CD4-positive, alpha-beta T cell treated with Interferon gamma for 1 hour (primary cell): ENCODE measurements at regions not wholly inside any gene's neighbourhood (a gene's known extent, or its start where the extent isn't known, plus 50 kb on each side); places are given as distances from the start of the nearest gene placed in this dataset.
"Not testable (repeated sequence)": the region's sequence is repeated elsewhere in the genome, so short reads cannot be mapped to it uniquely, and the experiment has no call there.

Experiments used
- DNase-seq: peaks from one replicate; pipeline ENCODE4 v3.0.0-alpha.2; 2020

DNA sequence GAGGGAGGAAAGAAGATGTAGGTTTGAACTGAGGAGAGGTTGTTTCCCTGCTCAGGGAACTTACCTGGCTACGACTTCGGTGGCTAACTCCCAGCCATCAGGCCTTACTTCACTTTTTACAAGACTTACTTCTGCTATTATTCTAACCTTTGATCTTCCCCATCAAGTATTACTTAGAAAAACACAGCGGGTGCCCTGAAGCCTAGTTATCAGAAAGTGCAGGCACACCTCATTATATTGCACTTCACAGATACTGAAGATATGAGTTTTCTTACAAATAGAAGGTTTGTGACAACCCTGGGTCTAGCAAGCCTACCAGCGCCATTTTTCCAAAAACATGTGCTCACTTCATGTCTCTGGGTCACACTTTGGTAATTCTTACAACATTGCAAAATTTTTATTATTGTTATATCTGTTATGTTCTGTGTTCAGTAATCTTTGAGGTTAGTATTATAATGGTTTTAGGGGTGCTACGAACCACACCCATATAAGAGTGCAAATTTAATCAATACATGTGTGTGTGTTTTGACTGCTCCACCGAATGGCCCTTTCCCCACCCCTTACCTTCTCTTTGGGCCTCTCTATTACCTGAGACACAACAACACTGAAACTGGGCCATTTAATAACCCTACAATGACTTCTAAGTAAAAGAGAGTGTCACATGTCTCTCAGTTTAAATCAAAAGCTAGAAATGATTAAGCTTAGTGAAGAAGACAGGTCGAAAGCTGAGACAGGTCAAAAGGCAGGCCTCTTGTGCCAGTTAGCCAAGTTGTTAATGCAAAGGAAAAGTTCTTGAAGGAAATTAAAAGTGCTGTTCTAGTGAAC, 2102.7 kb upstream of the WWC1 start:
- no peak for DNase-seq

DNA sequence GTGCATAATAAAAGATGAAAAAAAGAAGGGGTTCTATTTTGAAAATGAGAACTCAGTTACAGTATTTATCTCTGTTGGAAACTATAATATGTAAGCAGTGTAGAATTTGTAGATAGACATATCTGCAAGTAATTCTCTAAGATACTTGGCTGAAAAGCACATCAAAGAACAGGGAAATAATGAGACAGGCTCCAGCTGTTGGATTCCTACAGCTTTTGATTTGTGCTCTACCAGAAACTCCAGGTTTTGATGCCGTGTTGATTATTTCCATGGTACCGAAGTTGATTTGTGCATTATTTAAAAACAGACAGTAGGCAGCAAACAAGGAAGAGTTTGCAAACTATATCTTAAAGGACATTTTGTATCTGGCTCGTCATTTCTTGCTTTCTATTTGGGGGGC, 2098.7 kb upstream of the WWC1 start:
- DNase-seq = no peak

DNA sequence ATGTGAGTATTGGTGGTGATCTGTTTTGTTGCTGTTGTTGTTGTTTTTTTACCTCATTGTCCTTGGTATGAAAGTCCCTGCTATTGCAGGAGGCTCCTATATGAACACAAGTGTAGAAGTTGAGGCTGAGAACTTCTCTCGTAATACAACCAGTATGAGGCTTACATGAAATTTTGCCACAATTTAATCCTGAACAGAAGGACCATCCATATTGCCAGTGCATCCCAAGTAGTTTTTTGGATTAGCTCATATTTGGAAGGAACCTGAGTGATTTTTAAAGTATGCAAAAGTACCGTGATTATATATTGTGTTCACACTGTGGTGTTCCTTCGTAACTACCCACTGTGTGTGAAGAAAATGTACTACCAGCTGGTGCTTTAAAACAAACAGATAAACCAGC, 2095.5 kb upstream of the WWC1 start:
- no peak for DNase-seq

DNA sequence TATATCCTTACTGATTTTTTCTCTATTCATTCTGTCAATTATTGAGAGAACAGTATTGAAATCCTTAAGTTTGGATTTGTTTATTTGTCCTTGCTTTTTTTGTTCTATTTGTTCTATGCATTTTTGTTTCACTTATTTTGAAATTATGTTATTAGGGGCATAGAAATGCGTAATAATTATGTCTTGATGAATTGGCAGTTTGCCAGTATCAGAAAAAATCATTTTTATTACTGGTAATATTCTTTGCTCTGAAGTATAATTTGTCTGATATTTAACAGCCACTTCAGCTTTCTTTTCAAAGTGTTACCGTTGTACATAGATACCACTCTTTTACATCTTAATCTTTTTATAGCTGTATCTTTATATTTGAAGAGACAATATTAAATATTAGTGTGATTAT, 2090.9 kb upstream of the WWC1 start:
- no peak for DNase-seq

DNA sequence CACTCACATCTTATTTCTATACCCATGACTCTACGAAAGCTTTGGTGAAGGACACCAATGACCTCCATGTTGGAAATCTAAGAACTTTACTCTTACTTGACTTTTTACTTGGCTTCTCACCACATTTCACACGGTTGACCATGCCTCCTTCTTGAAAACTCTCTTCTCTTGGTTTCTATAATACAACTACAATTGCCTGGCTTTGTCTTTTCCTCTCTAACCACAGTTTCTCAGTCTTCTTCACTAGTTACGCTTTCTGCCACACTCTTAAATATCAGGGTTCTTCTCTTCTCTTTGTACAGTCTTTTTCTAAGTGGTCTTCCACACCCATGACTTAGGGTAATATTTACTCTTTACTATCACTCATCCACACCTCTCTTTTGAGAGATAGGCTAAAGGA, 2079.8 kb upstream of the WWC1 start:
- no peak for DNase-seq

DNA sequence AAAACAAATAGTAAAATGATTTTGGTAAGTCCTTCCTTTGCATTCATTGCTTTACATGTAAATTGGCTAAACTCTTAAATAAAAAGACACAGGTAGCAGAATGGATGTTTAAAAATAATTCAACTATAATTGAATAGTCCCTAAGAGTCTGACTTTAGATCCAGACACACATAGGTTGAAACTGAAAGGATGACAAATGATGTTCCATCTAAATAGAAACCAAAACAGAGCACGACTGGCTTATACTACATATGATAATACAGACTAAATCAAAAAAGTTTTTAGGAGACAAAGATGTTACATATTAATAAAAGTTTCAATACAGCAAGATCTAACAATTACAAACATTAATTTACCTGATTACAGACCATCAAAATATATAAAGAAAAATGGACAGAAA, 2055.1 kb upstream of the WWC1 start:
- no peak for DNase-seq

DNA sequence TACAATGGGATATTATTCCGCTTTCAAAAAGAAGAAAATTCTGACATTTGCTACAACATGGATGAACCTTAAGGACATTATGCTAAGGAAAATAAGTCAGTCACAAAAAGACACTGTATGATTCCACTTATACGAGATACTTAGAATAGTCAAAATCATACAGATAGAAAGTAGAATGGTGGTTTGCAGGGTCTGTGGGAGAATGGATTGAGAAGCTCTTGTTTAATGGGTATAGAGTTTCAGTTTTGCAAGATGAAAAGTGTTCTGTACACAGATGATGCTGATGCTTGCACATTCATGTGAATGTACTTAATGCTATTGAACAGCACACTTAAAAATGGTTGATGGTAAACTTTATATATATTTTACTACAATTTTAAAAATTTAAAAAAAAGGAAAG, 2050.7 kb upstream of the WWC1 start:
- no peak for DNase-seq

DNA sequence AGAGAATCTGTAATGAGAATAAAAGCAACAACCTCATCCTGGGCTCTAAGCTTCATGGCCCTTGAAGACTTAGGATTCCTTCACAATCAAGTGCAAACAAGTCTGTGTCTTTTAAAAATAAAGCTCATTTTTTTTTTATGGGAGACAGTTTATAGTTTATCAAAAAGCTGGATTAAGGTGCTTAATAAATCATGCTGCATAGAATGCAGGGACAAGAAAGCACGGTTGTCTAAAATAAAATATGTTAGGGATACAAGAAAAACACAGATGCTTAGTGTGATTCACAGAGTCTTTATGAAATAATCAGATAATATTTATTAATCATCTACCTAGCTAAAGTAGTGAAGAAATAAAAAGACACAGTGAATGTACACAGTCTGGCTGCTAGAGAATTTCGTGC, 2045.9 kb upstream of the WWC1 start:
- DNase-seq = no peak

DNA sequence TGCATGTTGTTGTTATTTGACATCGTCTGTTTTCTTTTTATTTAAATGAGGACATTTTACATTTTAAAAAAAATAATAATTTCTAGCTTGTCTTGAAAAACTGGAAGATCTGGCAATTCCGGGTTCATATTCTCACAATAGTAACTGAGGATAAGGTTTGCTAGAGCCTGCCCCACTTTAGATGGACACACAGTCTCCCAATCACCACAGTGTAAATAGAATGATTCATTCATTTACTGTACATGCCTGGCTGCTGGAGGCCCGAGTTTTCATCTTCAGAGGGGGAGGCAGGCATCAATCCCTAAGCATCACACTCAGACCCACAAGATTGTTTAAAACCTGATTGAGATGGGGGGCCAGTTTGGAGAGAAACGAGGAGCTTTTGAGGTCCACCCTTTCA, 2039.7 kb upstream of the WWC1 start:
- DNase-seq = no peak

DNA sequence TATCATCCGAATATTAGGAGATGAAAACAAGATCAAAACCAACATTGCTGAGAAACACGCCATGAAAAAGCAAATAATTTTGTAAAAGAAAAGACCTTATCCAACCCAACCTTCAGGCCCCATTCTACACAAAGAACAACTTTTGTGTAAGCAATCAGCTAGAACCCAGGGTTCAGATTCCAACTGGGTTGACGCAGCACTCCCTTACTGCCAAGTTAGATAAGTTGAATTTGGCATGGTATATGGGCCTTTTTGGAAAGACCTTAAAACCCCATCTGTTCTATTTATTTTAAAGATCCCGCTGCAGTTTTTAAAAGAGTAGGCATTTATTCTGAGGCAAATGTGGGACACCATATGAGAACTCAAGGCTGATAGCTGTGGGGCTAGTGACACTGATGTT, 2033.8 kb upstream of the WWC1 start:
- DNase-seq = no peak

DNA sequence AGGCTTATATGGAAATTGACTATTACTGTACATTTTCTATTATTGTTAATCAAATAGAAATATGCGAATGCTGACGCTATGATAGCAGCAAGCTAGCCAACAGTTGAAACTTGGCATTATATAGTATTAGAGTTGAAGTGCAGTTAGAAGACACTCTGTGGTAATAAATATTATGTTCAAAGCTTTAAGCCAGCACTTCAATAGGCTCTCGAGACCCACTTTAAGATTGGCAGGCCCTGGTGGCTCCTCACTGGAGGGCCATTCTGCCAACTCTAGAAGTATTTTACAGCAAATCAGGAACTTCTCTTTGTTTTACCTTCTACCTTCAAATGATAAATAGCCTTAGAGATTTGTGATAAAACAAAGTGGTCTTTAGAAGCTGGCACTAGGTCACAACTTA, 2029.0 kb upstream of the WWC1 start:
- no peak for DNase-seq

DNA sequence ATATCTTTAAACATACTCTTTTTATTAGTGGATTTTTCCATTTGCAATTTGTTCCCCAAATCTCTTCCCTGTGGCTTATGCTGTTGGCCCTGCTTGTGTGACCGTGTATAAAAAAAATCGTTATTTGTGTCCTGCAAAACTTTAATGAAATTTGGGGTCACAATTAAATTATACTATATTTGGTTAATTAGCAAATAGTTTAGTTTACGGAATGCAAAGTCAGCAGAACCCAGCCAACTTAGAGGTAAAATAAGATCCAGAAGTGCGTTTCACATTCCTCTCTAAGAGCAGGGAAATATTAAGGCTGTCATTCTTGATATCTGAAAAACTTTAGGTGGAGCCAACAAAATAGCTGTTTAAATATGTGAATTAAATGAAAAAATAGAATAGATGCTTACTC, 2023.5 kb upstream of the WWC1 start:
- no peak for DNase-seq

DNA sequence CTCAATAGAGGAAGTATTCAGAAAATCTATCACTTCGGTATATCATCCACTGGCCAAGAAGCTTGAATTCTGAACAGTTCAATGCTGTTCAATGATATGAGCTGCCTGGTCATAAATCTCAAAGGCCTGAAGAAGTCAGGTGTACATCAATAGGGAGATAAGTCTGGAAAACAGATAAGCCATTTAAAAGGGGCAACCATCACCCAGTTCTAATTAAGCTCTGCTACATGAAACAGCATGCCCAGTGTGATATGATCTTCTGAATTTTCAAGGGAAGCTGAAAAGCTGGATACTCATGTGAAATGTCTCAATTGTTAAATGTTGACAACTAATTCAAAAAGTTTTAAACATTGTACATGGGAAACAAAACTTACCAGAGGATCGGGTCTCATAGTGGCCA, 2020.7 kb upstream of the WWC1 start:
- no peak for DNase-seq

DNA sequence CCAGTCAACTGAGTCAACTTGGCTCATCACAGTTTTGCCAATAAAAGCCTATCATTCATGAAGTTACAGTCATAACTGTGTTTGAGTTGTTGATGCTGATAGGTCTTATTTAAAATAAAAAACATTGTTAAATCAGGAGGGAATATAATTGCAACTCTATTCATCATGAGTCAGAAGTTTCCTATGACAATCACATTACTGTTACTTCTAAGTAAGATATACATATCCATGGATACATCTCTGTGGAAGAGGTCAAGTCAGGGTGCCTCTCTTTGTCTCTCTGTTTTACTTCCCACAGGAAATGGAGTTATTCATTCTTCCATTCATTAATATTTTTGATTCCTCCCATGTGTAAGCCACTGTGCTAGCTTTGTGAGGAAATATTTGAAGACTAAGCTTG, 2015.4 kb upstream of the WWC1 start:
- DNase-seq = no peak

DNA sequence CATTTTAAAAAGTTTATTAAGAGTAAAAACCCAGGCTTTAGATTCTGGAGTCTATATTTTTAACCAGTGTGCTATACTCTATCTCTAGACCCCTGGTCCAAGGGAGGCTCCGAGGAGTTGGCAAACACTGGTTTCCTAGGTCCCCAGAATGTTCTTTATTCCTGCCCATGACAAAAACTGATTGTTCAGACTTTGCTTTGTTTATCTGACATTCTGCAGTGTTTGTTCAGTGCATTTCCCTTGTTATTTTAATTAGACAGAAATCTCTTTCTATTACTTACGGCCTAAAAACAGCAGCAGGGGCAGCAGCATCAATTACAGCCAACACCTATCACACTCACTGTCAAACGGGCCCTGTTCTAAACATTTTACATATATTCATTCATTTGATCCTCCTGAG, 2011.6 kb upstream of the WWC1 start:
- DNase-seq = no peak

DNA sequence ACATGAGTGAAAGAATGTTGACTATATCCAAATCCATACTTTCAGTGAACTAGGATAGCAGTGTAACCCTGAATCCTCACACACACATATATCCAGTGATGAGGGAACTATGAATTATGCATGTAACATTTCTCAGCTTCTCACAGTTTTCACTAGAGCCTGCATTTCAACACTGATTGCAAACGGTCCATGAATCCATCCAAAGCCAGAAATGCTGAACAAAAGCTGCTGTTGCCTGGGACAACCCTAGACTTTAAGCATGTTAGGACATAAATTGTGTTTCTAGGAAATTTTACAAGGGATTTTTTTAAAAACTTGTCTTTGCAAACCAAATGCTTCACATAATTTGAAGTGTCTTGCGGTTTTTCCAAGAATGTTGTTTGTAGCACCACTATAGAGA, 2010.0 kb upstream of the WWC1 start:
- no peak for DNase-seq

DNA sequence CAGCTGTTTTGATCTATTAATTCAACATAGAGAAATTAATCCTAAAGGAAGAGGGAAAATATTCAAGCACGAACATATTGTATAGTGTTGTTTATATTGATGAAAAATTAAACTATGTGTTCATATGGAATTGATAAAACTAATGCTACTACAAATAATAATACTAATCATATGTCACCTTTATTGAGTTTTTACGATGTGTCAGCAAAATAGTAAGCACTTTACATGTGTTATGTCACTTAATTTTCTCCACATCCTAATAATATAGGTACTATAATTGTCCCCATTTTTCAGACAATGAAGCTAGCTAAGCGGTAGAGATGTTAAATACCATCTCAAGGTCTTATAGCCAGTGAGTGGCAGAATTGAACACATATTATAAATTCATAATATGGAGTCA, 2008.5 kb upstream of the WWC1 start:
- no peak for DNase-seq

DNA sequence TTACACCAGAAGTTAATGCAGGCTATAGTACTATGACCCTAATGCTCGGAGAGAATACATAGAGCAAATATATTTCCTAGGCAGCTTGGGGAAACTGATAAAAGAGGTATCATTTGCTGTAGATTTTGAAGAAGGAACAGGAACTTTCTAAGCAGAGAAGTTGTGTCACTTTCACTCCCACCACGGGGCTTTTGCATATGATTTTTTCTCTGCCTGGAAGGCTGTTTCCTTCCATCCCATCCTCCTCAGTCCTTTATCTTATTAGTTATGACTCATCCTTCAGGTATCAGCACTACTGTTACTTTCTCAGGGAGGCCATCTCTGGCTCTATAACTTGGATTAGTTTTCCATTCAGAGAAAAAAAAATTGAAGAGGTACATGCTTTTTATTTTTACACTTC, 2006.1 kb upstream of the WWC1 start:
- no peak for DNase-seq

DNA sequence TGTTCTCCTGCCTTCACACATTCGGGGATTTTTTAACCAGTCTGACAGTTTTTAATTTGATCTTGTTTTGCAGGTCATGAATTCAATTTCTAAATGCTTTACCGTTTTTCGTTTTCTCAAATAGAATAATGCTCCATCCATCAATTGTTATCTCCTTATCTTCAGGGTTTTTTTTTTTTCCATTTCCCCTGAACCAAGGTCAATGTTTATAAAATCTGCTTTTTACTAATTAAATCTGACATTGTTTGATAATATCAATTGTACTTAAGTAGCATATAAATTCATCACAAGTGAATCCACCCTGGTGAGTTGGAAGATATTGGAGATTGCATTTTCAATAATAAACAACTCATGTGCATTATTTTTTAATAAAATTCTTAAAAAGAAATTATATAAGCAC, 2004.6 kb upstream of the WWC1 start:
- no peak for DNase-seq

DNA sequence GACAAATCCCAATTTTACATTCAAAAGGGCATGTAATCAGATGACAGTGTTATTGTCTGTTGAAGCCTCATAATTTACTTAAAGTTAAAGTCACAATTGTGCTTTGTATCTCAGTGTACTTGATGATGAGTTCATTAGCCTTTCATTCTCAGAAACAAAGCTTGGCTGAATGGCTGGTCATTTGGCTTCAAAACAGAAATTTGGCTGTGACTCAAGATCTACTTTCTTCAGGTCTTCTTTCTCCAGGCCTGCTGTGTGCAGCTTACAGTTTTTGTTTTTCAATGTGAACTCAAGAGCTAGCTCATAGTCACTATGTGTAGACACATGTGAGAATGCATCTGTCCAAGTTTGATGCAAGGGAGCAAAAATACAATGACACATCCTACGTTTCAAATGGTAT, 2003.6 kb upstream of the WWC1 start:
- DNase-seq = no peak

DNA sequence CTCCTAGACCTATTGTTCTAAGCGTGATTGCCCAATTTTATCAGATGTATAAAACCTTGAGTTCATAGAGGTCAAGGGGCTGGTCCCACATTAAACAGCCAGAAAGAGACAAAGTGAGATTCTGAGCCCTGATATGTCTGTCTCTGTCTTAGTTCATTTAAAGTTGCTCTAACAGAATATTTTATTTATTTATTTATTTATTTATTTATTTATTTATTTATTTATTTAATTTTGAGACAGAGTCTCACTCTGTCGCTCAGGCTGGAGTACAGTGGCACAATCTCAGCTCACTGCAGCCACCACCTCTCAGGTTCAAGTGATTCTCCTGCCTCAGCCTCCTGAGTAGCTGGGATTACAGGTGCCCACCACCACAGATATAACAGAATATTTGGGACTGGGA, 1999.6 kb upstream of the WWC1 start:
- DNase-seq = not testable (repeated sequence)

DNA sequence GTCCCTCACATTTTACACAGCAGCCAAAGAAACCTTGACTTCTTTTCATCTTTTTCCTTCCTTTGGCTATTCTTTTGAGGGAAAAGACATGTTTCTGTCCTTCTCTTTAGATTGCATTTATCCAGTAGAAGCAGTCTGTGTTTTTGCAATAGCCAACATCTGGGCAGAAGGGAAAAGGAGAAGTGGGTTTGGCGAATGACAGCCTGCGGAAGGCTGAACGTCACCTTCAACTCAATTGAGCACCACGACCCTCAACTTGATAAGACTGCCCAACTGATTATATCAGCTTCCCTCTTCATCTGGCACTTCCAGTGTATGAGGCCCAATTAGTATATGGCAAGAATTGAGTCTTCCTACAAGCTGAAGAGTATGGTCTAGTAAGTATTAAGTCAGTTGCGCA, 1997.6 kb upstream of the WWC1 start:
- no peak for DNase-seq

DNA sequence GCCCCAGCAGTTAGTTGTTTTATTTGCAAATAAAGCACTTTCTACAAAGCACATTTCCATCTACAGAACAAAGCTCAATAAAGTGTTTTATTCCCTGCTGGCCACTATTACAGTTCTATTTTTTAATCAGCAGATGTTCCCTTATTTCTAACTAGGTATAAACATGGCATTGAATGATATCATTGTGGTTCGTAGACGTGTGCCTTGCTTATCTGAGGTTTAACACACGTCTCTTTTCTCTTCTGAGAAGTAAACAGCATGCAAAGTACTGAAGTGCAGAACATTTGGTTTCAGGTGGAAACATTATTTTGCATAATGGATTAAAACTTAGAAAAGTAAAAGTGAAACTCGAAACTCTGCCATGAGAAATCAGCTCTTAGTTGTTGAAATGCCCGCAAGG, 1989.3 kb upstream of the WWC1 start:
- no peak for DNase-seq

DNA sequence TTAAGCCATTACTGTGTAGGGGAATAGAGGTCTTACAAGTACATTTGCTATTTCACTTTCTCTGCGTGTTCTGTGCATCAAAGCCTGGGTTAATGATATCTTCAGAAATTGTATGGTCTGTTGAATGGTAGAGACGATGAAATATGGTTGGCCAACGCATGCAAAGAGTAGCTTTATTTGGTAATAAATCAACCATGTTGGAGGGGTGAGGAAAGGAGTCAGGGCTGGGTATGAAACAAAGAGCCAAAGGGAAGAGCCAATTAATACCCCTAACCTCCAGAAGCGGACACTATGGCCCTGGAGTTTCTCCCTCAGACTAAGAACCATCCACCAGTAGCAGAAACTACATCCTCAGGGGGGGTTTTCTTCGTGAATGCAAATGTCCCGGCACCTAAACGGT, 1974.0 kb upstream of the WWC1 start:
- no peak for DNase-seq

DNA sequence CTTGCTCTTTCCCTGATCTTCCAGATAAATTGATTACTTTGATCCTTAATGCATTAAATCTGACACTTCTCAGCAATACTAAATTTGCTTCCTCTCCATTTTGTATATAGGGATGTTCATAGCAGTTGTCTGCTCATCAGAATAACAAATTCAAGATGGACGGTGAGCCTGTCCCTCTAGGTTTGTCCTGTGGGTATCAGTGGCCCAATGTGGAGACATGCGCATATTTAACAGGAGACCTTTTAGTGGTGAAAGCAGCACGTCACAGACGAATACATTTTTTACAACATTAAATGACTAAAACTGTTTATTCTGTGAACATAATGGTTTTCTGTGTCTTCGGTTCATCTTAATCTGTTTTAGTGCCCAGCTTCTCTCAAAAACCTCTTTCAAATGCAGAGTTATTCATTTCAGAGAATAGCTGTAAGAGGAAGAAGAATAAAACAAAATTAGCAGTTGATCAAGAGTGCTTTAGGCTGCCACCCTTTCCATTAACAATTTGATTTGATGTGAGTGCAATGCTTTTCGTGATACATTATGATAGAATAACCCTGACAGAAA, 1970.4 kb upstream of the WWC1 start:
- DNase-seq = no peak
